ENCODE measurements at regions not wholly inside any gene's neighbourhood (a gene's known extent, or its start where the extent isn't known, plus 50 kb on each side); places are given as distances from the start of the nearest gene placed in this dataset.
"Not testable (repeated sequence)": the region's sequence is repeated elsewhere in the genome, so short reads cannot be mapped to it uniquely, and the experiment has no call there.

DNA sequence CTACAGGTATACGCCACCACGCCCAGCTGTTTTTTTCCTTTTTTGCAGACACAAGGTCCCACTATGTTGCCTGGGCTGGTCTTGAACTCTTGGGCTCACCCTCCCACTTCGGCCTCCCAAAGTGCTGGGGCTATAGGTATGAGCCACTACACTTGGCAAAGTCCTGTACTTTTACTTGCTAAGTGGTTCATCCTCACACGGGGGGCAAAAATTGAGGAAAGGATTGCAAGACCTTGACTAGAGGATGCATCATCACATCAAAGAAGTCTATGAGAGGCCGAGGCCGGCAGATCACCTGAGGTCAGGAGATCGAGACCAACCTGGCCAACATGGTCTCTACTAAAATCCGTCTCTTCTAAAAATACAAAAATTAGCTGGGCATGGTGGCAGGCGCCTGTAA lies 116.5 kb upstream of the FAM174B start:
- Mint-ChIP-seq H3K4me3 (ENCODE audit: low read depth) (no peak overlapping the region), H3K27me3 (ENCODE audit: low read depth) (no peaks in the 10 kb centered on the region), H3K4me1 (ENCODE audit: low read depth) (no peaks in the 10 kb centered on the region), H3K27ac (no peak overlapping the region), H3K9me3 (no peaks in the 10 kb centered on the region), H3K36me3 (ENCODE audit: low read depth) (no peaks in the 10 kb centered on the region)
- intact Hi-C loops (cut with micrococcal nuclease), result no loop called here
- no peak for DNase-seq (ENCODE audit: low spot score)

DNA sequence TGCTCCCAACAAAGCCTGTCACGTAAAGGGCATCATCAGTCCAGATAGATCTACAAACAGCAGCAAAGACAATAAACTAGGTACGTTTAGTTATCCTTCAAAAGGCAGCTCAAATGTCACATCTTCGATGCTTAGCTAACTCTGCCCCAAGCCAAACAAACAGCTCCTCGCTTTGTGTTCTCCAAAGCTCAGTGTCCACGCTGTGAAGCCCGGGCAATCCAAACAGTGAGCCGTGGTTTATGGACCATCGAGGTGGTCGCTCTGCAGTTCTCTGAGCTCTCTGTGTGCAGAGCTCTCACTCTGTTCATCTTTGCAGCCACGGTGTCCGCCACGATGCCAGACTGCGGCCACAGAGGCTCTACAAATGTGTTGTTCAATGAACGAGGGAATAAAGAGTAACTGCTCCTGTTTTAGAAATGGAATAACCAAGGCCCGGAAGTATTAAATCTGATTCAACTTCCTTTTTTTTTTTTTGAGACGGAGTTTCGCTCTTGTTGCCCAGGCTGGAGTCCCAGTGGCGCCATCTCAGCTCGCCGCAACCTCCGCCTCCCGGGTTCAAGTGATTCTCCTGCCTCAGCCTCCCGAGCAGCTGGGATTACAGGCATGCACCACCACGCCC lies 117.2 kb upstream of the FAM174B start:
- H3K4me3 Mint-ChIP-seq (ENCODE audit: low read depth), result no peak overlapping the region
- H3K36me3 Mint-ChIP-seq (ENCODE audit: low read depth), result no peaks in the 10 kb centered on the region
- DNase-seq (ENCODE audit: low spot score), result no peak
- H3K4me1 Mint-ChIP-seq (ENCODE audit: low read depth), result no peaks in the 10 kb centered on the region
- H3K9me3 Mint-ChIP-seq, result no peaks in the 10 kb centered on the region
- no peaks in the 10 kb centered on the region for H3K27me3 Mint-ChIP-seq (ENCODE audit: low read depth)
- intact Hi-C loops (cut with micrococcal nuclease), result no loop called here
- H3K27ac Mint-ChIP-seq, result no peak overlapping the region

DNA sequence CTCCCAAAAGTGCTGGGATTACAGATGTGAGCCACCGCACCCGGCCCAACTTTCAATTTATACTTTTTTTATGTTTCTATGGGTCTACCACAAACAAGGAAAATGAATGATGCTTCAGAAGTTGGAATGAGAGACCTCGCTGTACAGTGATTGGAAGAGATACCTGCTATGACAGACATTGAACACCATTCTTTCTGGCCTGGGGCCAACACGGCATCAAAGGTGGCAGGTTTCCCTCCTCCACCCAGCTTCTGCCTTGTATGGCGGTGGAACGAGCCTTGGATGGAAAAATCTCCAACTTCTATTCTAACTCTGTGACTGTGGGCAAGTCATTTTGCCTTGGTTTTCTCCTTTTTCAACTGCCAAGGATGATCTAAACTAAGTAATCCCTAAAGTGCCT lies 117.8 kb upstream of the FAM174B start:
- H3K27me3 Mint-ChIP-seq (ENCODE audit: low read depth), result no peaks in the 10 kb centered on the region

DNA sequence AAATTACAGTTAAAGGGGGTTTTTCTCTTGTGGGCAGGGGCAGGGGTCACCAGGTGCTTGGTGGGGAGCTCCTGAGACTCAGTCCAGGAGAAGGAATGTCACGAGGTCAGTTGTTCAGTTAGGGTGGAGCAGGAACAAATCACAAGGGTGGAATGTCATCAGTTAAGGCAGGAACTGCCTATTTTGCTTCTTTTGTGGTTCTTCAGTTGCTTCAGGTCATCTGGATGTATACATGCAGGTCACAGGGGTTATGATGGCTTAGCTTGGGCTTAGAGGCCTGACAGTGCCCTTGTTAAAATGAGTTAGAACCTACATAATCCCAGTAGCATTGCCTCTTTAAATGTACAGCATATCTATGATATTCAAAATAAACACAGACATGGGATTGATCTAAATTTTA lies 120.2 kb upstream of the CHD2 start:
- Mint-ChIP-seq H3K4me1 (ENCODE audit: low read depth) (no peaks in the 10 kb centered on the region), H3K4me3 (ENCODE audit: low read depth) (no peak overlapping the region), H3K27me3 (ENCODE audit: low read depth) (no peaks in the 10 kb centered on the region), H3K9me3 (peaks cover 13% of the 10 kb centered on the region), H3K27ac (no peak overlapping the region), H3K36me3 (ENCODE audit: low read depth) (no peaks in the 10 kb centered on the region)
- no peak for DNase-seq (ENCODE audit: low spot score)
- intact Hi-C loops (cut with micrococcal nuclease), result no loop called here

More for the DNA sequence above, 117.8 kb upstream of the FAM174B start:
- H3K36me3 Mint-ChIP-seq (ENCODE audit: low read depth), result no peaks in the 10 kb centered on the region
- H3K9me3 Mint-ChIP-seq, result no peaks in the 10 kb centered on the region
- no peak overlapping the region for H3K4me3 Mint-ChIP-seq (ENCODE audit: low read depth)
- DNase-seq (ENCODE audit: low spot score), result no peak
- intact Hi-C loops (cut with micrococcal nuclease), result no loop called here
- H3K27ac Mint-ChIP-seq, result no peak overlapping the region
- no peaks in the 10 kb centered on the region for H3K4me1 Mint-ChIP-seq (ENCODE audit: low read depth)

DNA sequence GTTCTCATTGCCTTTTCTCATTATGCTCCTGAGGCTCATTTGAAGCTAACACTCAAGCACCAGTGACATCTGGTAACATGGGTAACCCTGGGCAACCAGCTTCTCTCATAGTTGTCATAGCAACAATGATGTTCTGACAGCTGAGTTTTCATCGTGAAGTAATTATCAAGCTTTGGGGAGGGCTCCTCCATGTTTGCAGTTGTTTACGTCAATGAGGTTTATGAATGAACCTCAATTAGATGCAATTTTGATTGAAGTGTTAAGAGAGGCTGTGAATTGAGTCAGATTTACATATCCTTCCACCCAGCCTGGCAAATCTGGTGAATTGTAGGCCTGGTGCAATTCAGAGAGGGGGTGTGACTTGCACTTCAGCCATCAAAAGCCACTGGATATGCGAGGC lies 119.3 kb upstream of the CHD2 start:
- Mint-ChIP-seq H3K4me3 (ENCODE audit: low read depth) (no peak overlapping the region), H3K27me3 (ENCODE audit: low read depth) (peaks cover 3% of the 10 kb centered on the region), H3K9me3 (peaks cover 13% of the 10 kb centered on the region), H3K36me3 (ENCODE audit: low read depth) (no peaks in the 10 kb centered on the region), H3K27ac (no peak overlapping the region), H3K4me1 (ENCODE audit: low read depth) (no peaks in the 10 kb centered on the region)
- intact Hi-C loops (cut with micrococcal nuclease), result no loop called here
- DNase-seq (ENCODE audit: low spot score), result no peak

DNA sequence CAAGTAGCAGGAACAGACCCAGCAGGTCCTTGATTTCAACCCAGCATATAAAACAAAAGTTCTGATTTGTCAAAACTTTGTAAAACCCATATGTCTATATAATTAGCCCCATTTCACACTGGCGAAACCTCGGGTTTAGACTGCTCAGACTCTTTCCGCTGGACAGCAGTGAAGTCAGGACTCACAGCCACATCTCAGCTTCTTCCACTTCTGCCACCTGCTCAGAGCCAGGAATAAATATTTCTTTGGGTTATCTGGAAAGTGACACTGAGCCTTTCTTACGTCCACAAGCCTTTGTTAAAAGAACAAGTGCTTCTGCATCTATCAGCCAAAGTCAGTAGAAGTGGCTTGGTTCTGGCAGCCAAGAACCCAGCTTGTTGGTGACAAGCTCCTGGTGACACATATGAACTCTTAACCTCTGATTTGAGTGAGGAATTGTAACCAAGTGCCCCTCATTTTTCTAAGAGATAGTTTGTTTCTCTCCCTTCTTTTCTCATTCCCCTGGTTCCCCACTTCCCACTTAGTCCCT lies 118.1 kb upstream of the CHD2 start:
- DNase-seq (ENCODE audit: low spot score), result no peak
- Mint-ChIP-seq H3K36me3 (ENCODE audit: low read depth) (no peaks in the 10 kb centered on the region), H3K4me1 (ENCODE audit: low read depth) (no peaks in the 10 kb centered on the region), H3K27ac (no peak overlapping the region), H3K4me3 (ENCODE audit: low read depth) (no peak overlapping the region), H3K9me3 (peaks cover 13% of the 10 kb centered on the region), H3K27me3 (ENCODE audit: low read depth) (peaks cover 4% of the 10 kb centered on the region)
- intact Hi-C loops (cut with micrococcal nuclease), result no loop called here

DNA sequence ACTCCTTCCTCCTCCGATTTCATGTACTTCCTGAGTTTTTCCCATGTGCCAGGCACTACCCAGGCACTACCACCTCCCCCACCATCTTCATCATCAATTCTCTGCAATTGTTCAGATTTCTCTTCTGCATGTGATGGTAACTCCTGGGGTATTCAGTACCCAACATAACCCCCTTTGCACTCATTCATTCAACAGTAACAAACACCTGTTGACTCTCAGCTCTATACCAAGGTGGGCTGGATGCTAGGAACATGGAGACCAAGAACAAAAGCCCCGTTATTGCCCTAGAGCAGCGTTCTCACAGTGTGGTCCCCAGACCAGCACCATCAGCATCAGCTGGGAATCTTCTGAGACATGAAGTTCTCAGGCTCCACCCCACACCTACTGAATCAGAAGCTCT lies 113.0 kb upstream of the CHD2 start:
- Mint-ChIP-seq H3K27me3 (ENCODE audit: low read depth) (peaks cover 6% of the 10 kb centered on the region), H3K4me1 (ENCODE audit: low read depth) (no peaks in the 10 kb centered on the region), H3K36me3 (ENCODE audit: low read depth) (no peaks in the 10 kb centered on the region), H3K9me3 (no peaks in the 10 kb centered on the region), H3K27ac (no peak overlapping the region), H3K4me3 (ENCODE audit: low read depth) (no peak overlapping the region)
- no peak for DNase-seq (ENCODE audit: low spot score)
- intact Hi-C loops (cut with micrococcal nuclease), result no loop called here

DNA sequence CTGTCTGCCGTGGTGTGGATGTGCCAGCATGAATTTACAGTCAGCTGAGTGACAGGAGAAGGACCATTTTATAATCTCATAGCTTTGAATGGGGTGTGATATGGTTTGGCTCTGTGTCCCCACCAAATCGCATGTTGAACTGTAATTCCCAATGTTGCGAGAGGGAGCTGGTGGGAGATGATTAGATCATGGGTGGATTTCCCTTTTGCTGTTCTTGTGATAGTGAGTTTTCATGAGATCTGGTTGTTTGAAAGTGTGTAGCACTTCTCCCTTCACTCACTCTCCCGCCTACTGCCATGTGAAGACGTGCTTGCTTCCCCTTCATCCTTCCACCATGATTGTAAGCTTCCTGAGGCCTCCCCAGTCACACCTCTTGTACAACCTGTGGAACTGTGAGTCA lies 111.9 kb upstream of the CHD2 start:
- Mint-ChIP-seq H3K4me3 (ENCODE audit: low read depth) (no peak overlapping the region), H3K27ac (no peak overlapping the region), H3K4me1 (ENCODE audit: low read depth) (no peaks in the 10 kb centered on the region), H3K9me3 (no peaks in the 10 kb centered on the region), H3K36me3 (ENCODE audit: low read depth) (no peaks in the 10 kb centered on the region), H3K27me3 (ENCODE audit: low read depth) (peaks cover 6% of the 10 kb centered on the region)
- no peak for DNase-seq (ENCODE audit: low spot score)
- intact Hi-C loops (cut with micrococcal nuclease), result no loop called here

DNA sequence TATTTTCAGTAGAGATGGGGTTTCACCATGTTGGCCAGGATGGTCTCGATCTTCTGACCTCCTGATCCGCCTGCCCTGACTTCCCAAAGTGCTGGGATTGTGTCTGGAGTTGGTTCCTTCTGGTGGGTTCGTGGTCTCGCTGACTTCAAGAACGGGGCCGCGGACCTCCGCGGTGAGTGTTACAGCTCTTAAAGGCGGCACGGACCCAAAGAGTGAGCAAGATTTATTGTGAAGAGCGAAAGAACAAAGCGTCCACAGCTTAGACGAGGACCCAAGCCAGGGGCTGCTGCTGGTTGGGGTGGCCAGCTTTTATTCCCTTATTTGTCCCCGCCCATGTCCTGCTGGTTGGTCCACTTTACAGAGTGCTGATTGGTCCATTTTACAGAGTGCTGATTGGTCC lies 111.3 kb upstream of the CHD2 start:
- H3K36me3 Mint-ChIP-seq (ENCODE audit: low read depth); H3K9me3 Mint-ChIP-seq; DNase-seq (ENCODE audit: low spot score); H3K27me3 Mint-ChIP-seq (ENCODE audit: low read depth); H3K4me3 Mint-ChIP-seq (ENCODE audit: low read depth); H3K27ac Mint-ChIP-seq; H3K4me1 Mint-ChIP-seq (ENCODE audit: low read depth); intact Hi-C loops (cut with micrococcal nuclease): not testable (repeated sequence)

DNA sequence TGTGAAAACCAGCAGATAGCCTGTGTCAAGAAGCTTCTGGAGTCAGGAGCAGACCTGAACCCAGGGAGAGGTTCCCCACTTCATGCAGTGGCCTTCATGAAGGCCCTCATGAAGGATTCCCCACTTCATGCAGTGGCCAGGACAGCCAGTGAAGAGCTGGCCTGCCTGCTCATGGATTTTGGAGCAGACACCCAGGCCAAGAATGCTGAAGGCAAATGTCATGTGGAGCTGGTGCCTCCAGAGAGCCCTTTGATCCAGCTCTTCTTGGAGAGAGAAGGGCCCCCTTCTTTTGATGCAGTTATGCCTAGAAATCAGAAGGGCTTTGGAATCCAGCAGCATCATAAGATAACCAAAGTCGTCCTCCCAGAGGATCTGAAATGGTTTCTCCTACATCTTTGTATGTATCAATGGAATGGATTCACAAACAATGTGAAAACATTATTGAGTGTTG lies 103.9 kb upstream of the CHD2 start:
- no peaks in the 10 kb centered on the region for H3K9me3 Mint-ChIP-seq
- peaks cover 4% of the 10 kb centered on the region for H3K4me1 Mint-ChIP-seq (ENCODE audit: low read depth)
- no peak overlapping the region for H3K4me3 Mint-ChIP-seq (ENCODE audit: low read depth)
- no peaks in the 10 kb centered on the region for H3K27me3 Mint-ChIP-seq (ENCODE audit: low read depth)
- H3K36me3 Mint-ChIP-seq (ENCODE audit: low read depth), result no peaks in the 10 kb centered on the region
- H3K27ac Mint-ChIP-seq, result no peak overlapping the region
- intact Hi-C loops (cut with micrococcal nuclease), result no loop called here
- DNase-seq (ENCODE audit: low spot score), result no peak

DNA sequence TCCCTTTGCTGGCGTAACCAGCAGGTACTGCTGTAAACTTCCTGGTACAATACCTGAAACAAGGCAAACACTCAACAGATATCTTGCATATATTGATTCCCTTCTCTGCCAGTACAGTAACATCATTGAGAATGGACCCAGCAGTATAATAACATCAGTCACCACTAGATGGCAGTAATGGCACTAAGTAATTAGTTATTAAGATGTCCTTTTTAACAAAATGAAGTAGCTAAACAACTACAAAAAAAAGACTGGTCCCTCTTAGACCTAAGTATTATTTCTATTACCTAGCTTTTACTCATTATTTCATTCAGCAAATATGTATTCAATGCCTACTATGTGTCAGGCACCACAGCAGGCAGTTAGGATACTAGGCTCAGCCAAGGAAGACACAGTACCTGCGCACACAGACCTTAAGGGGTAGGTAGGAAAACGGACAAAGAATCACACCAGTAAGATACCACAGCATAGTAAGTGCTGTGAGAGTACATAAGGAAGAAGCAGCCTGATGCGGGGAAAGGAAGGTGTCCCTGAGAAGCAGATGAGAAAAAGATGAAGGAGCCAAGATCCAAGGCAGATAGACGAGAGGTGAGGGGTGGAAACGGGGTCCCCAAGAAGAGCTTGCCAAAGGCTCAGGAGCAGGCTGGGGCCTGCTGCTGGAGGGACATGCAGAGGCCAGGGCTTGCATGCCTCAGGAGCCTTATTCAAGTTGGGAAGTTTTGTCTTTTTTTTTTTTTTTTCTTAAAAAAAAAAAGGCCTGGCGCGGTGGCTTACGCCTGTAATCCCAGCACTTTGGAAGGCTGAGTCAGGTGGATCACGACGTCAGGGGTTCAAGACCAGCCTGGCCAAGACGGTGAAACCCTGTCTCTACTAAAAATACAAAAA lies 102.7 kb upstream of the CHD2 start:
- DNase-seq (ENCODE audit: low spot score), result no peak
- Mint-ChIP-seq H3K36me3 (ENCODE audit: low read depth) (no peaks in the 10 kb centered on the region), H3K4me3 (ENCODE audit: low read depth) (no peak overlapping the region), H3K27ac (peak overlapping the region; percentile 66), H3K9me3 (no peaks in the 10 kb centered on the region), H3K4me1 (ENCODE audit: low read depth) (peaks cover 11% of the 10 kb centered on the region), H3K27me3 (ENCODE audit: low read depth) (no peaks in the 10 kb centered on the region)
- intact Hi-C loops (cut with micrococcal nuclease), result no loop called here

DNA sequence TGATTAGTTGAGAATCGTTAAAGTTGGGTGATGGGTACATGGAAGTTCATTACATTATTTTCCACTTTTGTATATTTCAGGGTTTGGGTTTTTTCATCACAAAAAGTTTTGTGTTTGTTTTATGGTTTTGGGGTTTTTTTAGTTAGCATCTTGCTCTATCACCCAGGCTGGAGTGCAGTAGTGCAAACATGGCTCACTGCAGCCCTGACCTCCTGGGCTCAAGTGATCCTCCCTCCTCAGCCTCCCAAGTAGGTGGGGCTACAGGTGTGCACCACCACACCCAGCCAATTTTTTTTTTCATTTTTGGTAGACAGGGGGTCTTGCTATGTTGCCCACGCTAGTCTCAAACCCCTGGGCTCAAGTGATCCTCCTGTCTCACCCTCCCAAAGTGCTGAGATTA lies 100.1 kb upstream of the CHD2 start:
- intact Hi-C loops (cut with micrococcal nuclease), result loop anchor here (5.0 kb wide), 1 partner anchor 227 kb away; no protein-coding TSS in a partner anchor
- no peaks in the 10 kb centered on the region for H3K36me3 Mint-ChIP-seq (ENCODE audit: low read depth)
- no peak overlapping the region for H3K27ac Mint-ChIP-seq
- peaks cover 25% of the 10 kb centered on the region for H3K4me1 Mint-ChIP-seq (ENCODE audit: low read depth)
- DNase-seq (ENCODE audit: low spot score), result no peak
- no peaks in the 10 kb centered on the region for H3K9me3 Mint-ChIP-seq
- no peaks in the 10 kb centered on the region for H3K27me3 Mint-ChIP-seq (ENCODE audit: low read depth)
- H3K4me3 Mint-ChIP-seq (ENCODE audit: low read depth), result no peak overlapping the region

DNA sequence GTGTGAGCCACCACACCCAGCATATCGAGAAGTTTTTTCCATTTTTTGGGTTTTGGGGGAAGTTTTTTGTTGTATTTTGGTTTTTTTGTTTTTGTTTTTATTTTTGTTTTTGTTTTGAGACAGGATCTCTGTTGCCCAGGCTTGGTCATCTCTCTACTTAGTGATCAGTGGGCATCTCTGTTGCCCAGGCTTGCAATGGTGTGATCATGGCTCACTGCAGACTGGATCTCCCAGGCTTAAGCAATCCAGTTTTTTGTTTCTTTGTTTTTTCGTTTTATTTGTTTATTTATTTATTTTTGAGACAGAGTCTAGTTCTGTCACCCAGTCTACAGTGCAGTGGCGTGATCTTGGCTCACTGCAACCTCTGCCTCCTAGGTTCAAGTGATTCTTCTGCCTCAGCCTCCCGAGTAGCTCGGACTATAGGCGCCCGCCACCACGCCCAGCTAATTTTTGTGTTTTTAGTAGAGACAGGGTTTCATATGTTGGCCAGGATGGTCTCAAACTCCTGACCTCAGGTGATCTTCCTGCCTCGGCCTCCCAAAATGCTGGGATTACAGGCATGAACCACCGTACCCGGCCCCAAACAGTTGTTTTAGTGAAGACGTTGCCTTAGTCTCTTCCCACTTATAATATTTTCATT lies 99.6 kb upstream of the CHD2 start:
- H3K4me3 Mint-ChIP-seq (ENCODE audit: low read depth); H3K27ac Mint-ChIP-seq; H3K9me3 Mint-ChIP-seq; H3K36me3 Mint-ChIP-seq (ENCODE audit: low read depth); DNase-seq (ENCODE audit: low spot score); H3K27me3 Mint-ChIP-seq (ENCODE audit: low read depth): not testable (repeated sequence)
- intact Hi-C loops (cut with micrococcal nuclease), result loop anchor here (5.0 kb wide), 1 partner anchor 227 kb away; no protein-coding TSS in a partner anchor
- H3K4me1 Mint-ChIP-seq (ENCODE audit: low read depth), result peaks cover 26% of the 10 kb centered on the region
